ENCODE measurements at regions not wholly inside any gene's neighbourhood (a gene's known extent, or its start where the extent isn't known, plus 50 kb on each side); places are given as distances from the start of the nearest gene placed in this dataset.
A peak's percentile ranks its signal among the peaks of the same experiment; 100 is the strongest.

GRCh38 chr13:29924482-29925350, 74.3 kb upstream of the UBL3 start:
- no TSS peak for BruUV-seq (replicated peaks)
- no peak overlapping the region for H2AFZ ChIP-seq (ENCODE audit: low read depth, low read length)
- no peak for FAIRE-seq

GRCh38 chr13:29923554-29924481, 73.4 kb upstream of the UBL3 start:
- peak overlapping the region; percentile 68 for H2AFZ ChIP-seq (ENCODE audit: low read depth, low read length)
- H3K36me3 ChIP-seq (ENCODE audit: control insufficient read depth, insufficient read depth, low read length), result no peaks in the 10 kb centered on the region
- POLR2A ChIA-PET, result no interaction called here
- intact Hi-C loops (cut with micrococcal nuclease) (no loop called here), in situ Hi-C loops (cut with MboI) (no loop called here)
- no peak overlapping the region for H3K4me2 ChIP-seq (ENCODE audit: insufficient read depth, low read length)
- no TSS peak for BruUV-seq (replicated peaks)
- DNase-seq (ENCODE audit: extremely low read depth in 1 of 4, low spot score in 3 of 4) (peak; percentile 61 to 73 (median 70)), ATAC-seq (peak; percentile 89), FAIRE-seq (peak; percentile 81)
- no peak overlapping the region for H3K4me3 ChIP-seq
- CTCF ChIA-PET (ENCODE audit: low intra/inter-chr PET ratio), result no interaction called here
- H3K4me1 ChIP-seq (replicated peaks in 1 of 2; ENCODE audit: control insufficient read depth in 2 of 2, insufficient read depth in 2 of 2, low read length in 2 of 2), result no peaks in the 10 kb centered on the region; a peak in 2 of 5 replicates
- no peak overlapping the region for H3K27ac ChIP-seq (ENCODE audit: extremely low read depth, low read depth, low read length)
- no peaks in the 10 kb centered on the region for H4K20me1 ChIP-seq (replicated peaks; ENCODE audit: control insufficient read depth, insufficient read depth, low read length)
- no peaks in the 10 kb centered on the region for H3K27me3 ChIP-seq (ENCODE audit: control insufficient read depth in 2 of 2, insufficient read depth in 2 of 2, low read length in 2 of 2)
- H3K9me3 ChIP-seq (replicated peaks; ENCODE audit: control insufficient read depth, insufficient read depth, low read depth, low read length), result no peaks in the 10 kb centered on the region
- H3K9me1 ChIP-seq (ENCODE audit: control insufficient read depth, insufficient read depth, low read length), result no peaks in the 10 kb centered on the region
- H3K9ac ChIP-seq (ENCODE audit: insufficient read depth in 1 of 2, low read depth in 2 of 2, low read length in 2 of 2), result no peak overlapping the region
- 30% methylated on average over 9 of the region's 12 CpGs for WGBS (ENCODE audit: insufficient coverage, low coverage, missing lambda C conversion rate)
- no peaks in the 10 kb centered on the region for H3K79me2 ChIP-seq (ENCODE audit: control insufficient read depth, insufficient read depth, low read length)
- TF ChIP-seq USF1 (CRISPR knock-in tag; IDR thresholded peaks at IDR 0.05) (peak; percentile 57), POLR2AphosphoS5 (IDR thresholded peaks at IDR 0.05; ENCODE audit: control insufficient read depth, insufficient read depth, low read depth, low read length) (no peak), CREB3L1 (IDR thresholded peaks at IDR 0.05; ENCODE audit: borderline replicate concordance, low read depth) (peak; percentile 67; the same call in 1 of the 2 replicates), CAMTA2 (CRISPR knock-in tag; conservative IDR thresholded peaks at IDR 0.05) (no peak), XRCC4 (IDR thresholded peaks at IDR 0.05; ENCODE audit: extremely low read depth, insufficient read depth, insufficient read length) (no peak), YBX1 (IDR thresholded peaks at IDR 0.05) (no peak), SAP30 (IDR thresholded peaks at IDR 0.05; ENCODE audit: borderline replicate concordance, insufficient read depth, low read depth, low read length, poor library complexity, severe bottlenecking) (no peak), TCF7 (IDR thresholded peaks at IDR 0.05; ENCODE audit: borderline replicate concordance) (no peak), PTRF (tag; IDR thresholded peaks at IDR 0.05) (no peak), ZNF217 (CRISPR knock-in tag; IDR thresholded peaks at IDR 0.05) (no peak)

More at GRCh38 chr13:29924482-29925350, 74.3 kb upstream of the UBL3 start:
- intact Hi-C loops (cut with micrococcal nuclease) (no loop called here), in situ Hi-C loops (cut with MboI) (no loop called here)
- Histone ChIP-seq H3K27me3 (ENCODE audit: control insufficient read depth in 2 of 2, insufficient read depth in 2 of 2, low read length in 2 of 2) (no peaks in the 10 kb centered on the region), H3K79me2 (ENCODE audit: control insufficient read depth, insufficient read depth, low read length) (no peaks in the 10 kb centered on the region), H3K9me3 (replicated peaks; ENCODE audit: control insufficient read depth, insufficient read depth, low read depth, low read length) (no peaks in the 10 kb centered on the region), H3K4me2 (ENCODE audit: insufficient read depth, low read length) (no peak overlapping the region), H3K9ac (ENCODE audit: insufficient read depth in 1 of 2, low read depth in 2 of 2, low read length in 2 of 2) (no peak overlapping the region), H3K4me1 (replicated peaks in 1 of 2; ENCODE audit: control insufficient read depth in 2 of 2, insufficient read depth in 2 of 2, low read length in 2 of 2) (no peaks in the 10 kb centered on the region; a peak in 2 of 5 replicates), H3K36me3 (ENCODE audit: control insufficient read depth, insufficient read depth, low read length) (no peaks in the 10 kb centered on the region), H4K20me1 (replicated peaks; ENCODE audit: control insufficient read depth, insufficient read depth, low read length) (no peaks in the 10 kb centered on the region), H3K27ac (ENCODE audit: extremely low read depth, low read depth, low read length) (no peak overlapping the region), H3K9me1 (ENCODE audit: control insufficient read depth, insufficient read depth, low read length) (no peaks in the 10 kb centered on the region), H3K4me3 (no peak overlapping the region)
- CTCF ChIA-PET (ENCODE audit: low intra/inter-chr PET ratio), result no interaction called here
- no peak for TF ChIP-seq ZNF23 (CRISPR knock-in tag; IDR thresholded peaks at IDR 0.05)
- no peak for ATAC-seq
- DNase-seq (ENCODE audit: extremely low read depth in 1 of 4, low spot score in 3 of 4), result no peak
- POLR2A ChIA-PET, result no interaction called here
- WGBS (ENCODE audit: insufficient coverage, low coverage, missing lambda C conversion rate), result 23% methylated on average over 5 of the region's 12 CpGs
